DOHH2 (cell line): ENCODE measurements at regions not wholly inside any gene's neighbourhood (a gene's known extent, or its start where the extent isn't known, plus 50 kb on each side); places are given as distances from the start of the nearest gene placed in this dataset.

ENCODE experiments used
- H3F3A ChIP-seq: fragments of 200-600 bp; sonication (generic), shearing (Covaris generic); 2 replicates; pipeline ENCODE4 v1.6.0; 2016; ENCODE audit warnings: antibody characterized with exemption, mild to moderate bottlenecking; ENCODE audit not compliant: control insufficient read depth, insufficient read depth
- H3K27ac ChIP-seq: fragments of 200-600 bp; sonication (generic); 2 replicates; pipeline ENCODE4 v1.5.1; 2014; ENCODE audit warnings: low read depth, mild to moderate bottlenecking, low read length, moderate library complexity
- H3K27me3 ChIP-seq: fragments of 200-600 bp; sonication (generic); 2 replicates; pipeline ENCODE4 v1.6.1; 2014; ENCODE audit warnings: mild to moderate bottlenecking, low read length, mixed read lengths; ENCODE audit not compliant: control insufficient read depth
- H3K36me3 ChIP-seq: fragments of 200-600 bp; sonication (generic); 2 replicates; pipeline ENCODE4 v1.6.1; 2014; ENCODE audit warnings: mild to moderate bottlenecking, low read length, moderate library complexity, mixed read lengths; ENCODE audit not compliant: control insufficient read depth
- H3K4me1 ChIP-seq: fragments of 200-600 bp; sonication (generic); 2 replicates; pipeline ENCODE4 v1.6.1; 2014; ENCODE audit warnings: mild to moderate bottlenecking, low read length, mixed read lengths; ENCODE audit not compliant: control insufficient read depth
- H3K4me2 ChIP-seq: fragments of 200-600 bp; sonication (generic); 2 replicates; pipeline ENCODE4 v1.6.0; 2014; ENCODE audit warnings: mild to moderate bottlenecking, low read length, moderate library complexity
- H3K4me3 ChIP-seq: fragments of 200-600 bp; sonication (generic); 2 replicates; pipeline ENCODE4 v1.5.1; 2014; ENCODE audit warnings: mild to moderate bottlenecking, low read length, mixed read lengths
- H3K79me2 ChIP-seq: fragments of 200-600 bp; sonication (generic); 2 replicates; pipeline ENCODE4 v1.6.1; 2014; ENCODE audit warnings: mild to moderate bottlenecking, low read length, mixed read lengths; ENCODE audit not compliant: control insufficient read depth
- H3K9me2 ChIP-seq: fragments of 200-600 bp; sonication (generic); replicated peaks from 2 replicates; pipeline ENCODE4 v1.6.1; 2014; ENCODE audit warnings: mild to moderate bottlenecking, low read length, mixed read lengths; ENCODE audit not compliant: control insufficient read depth
- H3K9me3 ChIP-seq: fragments of 200-600 bp; sonication (generic); 2 replicates; pipeline ENCODE4 v1.6.1; 2014; ENCODE audit warnings: antibody characterized with exemption, low read length, mixed read lengths; ENCODE audit not compliant: control insufficient read depth, insufficient read depth
- H4K20me1 ChIP-seq: fragments of 200-600 bp; sonication (generic); 2 replicates; pipeline ENCODE4 v1.6.0; 2014; ENCODE audit warnings: low read depth, mild to moderate bottlenecking, antibody characterized with exemption, low read length, moderate library complexity; ENCODE audit not compliant: control insufficient read depth, insufficient read depth
- EZH2phosphoT487 ChIP-seq: fragments of 200-600 bp; sonication (generic); IDR thresholded peaks from 2 replicates; pipeline ENCODE4 v1.6.1; 2017; ENCODE audit warnings: borderline replicate concordance, mild to moderate bottlenecking, antibody characterized with exemption, low read length, moderate library complexity, mixed read lengths
- TF ChIP-seq, protein P1 (sequence below): fragments of 200-600 bp; sonication (generic); IDR thresholded peaks from one replicate; pipeline ENCODE4 v1.5.1; 2014; ENCODE audit warnings: antibody characterized with exemption, mild to moderate bottlenecking, low read depth, low read length; ENCODE audit not compliant: poor library complexity, severe bottlenecking

DNA sequence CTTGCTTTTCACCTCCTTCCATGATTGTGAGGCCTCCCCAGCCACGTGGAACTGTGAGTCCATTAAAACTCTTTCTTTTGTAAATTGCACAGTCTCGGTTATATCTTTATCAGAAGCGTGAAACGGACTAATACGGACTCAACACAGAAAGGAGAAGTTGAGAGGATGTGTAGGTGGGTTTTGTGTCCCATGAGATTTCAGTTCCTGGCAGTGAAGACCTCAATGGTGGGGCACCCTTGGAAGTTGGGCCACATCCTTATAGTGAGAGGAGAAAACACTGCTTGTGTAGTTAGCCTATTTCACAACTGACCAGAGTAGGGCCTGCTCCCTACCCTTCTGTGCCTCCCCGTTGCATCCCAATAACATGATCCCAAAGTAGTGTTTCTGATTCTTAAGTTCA is 98.9 kb upstream of the TNC start:
- TF ChIP-seq EZH2phosphoT487 = no peak
- TF ChIP-seq, protein P1, sequence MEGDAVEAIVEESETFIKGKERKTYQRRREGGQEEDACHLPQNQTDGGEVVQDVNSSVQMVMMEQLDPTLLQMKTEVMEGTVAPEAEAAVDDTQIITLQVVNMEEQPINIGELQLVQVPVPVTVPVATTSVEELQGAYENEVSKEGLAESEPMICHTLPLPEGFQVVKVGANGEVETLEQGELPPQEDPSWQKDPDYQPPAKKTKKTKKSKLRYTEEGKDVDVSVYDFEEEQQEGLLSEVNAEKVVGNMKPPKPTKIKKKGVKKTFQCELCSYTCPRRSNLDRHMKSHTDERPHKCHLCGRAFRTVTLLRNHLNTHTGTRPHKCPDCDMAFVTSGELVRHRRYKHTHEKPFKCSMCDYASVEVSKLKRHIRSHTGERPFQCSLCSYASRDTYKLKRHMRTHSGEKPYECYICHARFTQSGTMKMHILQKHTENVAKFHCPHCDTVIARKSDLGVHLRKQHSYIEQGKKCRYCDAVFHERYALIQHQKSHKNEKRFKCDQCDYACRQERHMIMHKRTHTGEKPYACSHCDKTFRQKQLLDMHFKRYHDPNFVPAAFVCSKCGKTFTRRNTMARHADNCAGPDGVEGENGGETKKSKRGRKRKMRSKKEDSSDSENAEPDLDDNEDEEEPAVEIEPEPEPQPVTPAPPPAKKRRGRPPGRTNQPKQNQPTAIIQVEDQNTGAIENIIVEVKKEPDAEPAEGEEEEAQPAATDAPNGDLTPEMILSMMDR = no peak
- no peak overlapping the region for H3K4me3 ChIP-seq
- H3K27ac ChIP-seq = no peak overlapping the region
- no peaks in the 10 kb centered on the region for H3K9me2 ChIP-seq
- peaks cover 9% of the 10 kb centered on the region for H3K27me3 ChIP-seq
- H3F3A ChIP-seq = no peaks in the 10 kb centered on the region
- no peaks in the 10 kb centered on the region for H4K20me1 ChIP-seq
- no peaks in the 10 kb centered on the region for H3K36me3 ChIP-seq
- H3K4me1 ChIP-seq = peaks cover 9% of the 10 kb centered on the region
- H3K4me2 ChIP-seq = no peak overlapping the region
- no peaks in the 10 kb centered on the region for H3K9me3 ChIP-seq
- H3K79me2 ChIP-seq = no peaks in the 10 kb centered on the region

DNA sequence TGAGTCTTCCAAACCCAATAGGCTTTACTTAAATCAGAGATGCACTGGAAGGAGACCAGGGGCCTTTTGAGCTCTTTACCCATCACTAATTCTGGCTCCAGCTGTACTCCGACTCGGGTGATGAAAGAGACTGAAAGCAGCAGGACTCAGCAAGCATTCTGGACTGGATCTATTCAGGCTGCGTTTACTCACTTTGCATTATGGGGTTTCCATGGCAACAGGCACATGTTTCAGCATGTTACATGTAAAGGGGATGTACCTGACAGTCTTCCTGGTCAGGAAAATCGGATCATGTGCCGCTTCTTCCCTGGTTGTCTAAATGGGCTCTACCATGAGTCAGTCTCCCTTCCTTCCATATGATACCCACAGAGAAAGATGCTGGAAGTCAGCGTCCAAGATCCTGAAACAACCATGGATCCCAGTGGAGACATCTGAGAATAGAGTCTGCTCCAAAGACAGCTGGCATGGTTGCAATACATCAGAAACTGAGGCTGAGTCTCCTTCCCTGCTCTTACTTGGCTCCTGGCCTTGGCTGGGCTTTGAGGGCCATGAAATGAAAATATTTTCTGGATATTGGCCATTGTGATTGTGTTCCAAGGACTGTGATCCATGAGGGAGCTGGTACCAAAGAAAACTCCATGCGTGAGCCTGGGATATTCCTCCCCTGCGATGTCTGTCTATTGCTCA is 102.5 kb upstream of the TNC start:
- Histone ChIP-seq H3F3A (no peaks in the 10 kb centered on the region), H3K4me1 (no peaks in the 10 kb centered on the region), H3K79me2 (no peaks in the 10 kb centered on the region), H3K4me2 (no peak overlapping the region), H3K9me2 (no peaks in the 10 kb centered on the region), H3K27me3 (no peaks in the 10 kb centered on the region; the same call in 1 of the 2 replicates), H3K27ac (no peak overlapping the region), H3K9me3 (no peaks in the 10 kb centered on the region), H4K20me1 (no peaks in the 10 kb centered on the region), H3K4me3 (no peak overlapping the region), H3K36me3 (no peaks in the 10 kb centered on the region)
- no peak for TF ChIP-seq EZH2phosphoT487
- TF ChIP-seq, protein P1 = no peak

DNA sequence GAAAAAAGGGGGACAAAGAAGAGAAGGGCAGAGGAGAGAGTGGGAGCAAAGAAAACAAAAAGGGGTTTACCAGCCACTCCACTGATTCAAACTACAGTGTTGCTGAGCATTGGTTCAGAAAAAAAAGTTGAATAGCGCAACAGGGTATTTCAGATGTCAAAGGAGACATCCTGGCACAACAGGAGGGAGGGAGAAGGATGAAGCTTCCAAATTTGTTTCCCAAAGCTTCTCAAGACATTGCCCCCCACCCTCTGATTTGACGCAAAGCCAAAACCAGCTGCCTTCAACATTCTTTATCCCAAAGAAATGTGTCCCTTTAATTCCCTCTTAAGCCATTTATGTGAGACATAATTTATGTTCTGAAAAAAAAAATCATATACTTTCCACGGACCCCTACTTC is 105.5 kb upstream of the TNC start:
- H3K27ac ChIP-seq = no peak overlapping the region
- H3K9me2 ChIP-seq = no peaks in the 10 kb centered on the region
- no peaks in the 10 kb centered on the region for H3K4me1 ChIP-seq
- no peaks in the 10 kb centered on the region for H4K20me1 ChIP-seq
- peaks cover 3% of the 10 kb centered on the region for H3K27me3 ChIP-seq
- TF ChIP-seq, protein P1 = no peak
- TF ChIP-seq EZH2phosphoT487 = no peak
- no peak overlapping the region for H3K4me3 ChIP-seq
- no peaks in the 10 kb centered on the region for H3K36me3 ChIP-seq
- no peaks in the 10 kb centered on the region for H3F3A ChIP-seq
- no peaks in the 10 kb centered on the region for H3K79me2 ChIP-seq
- no peaks in the 10 kb centered on the region for H3K9me3 ChIP-seq
- no peak overlapping the region for H3K4me2 ChIP-seq
